Mesodermal cell (in vitro differentiated cells): ENCODE measurements at regions not wholly inside any gene's neighbourhood (a gene's known extent, or its start where the extent isn't known, plus 50 kb on each side); places are given as distances from the start of the nearest gene placed in this dataset.

ENCODE experiments used
- H3K27ac ChIP-seq: 2 replicates; pipeline ENCODE4 v1.7.0; 2013; ENCODE audit warnings: mild to moderate bottlenecking, low read depth, low read length, moderate library complexity; ENCODE audit not compliant: severe bottlenecking
- H3K36me3 ChIP-seq: 2 replicates; pipeline ENCODE4 v1.7.1; 2013; ENCODE audit warnings: mild to moderate bottlenecking, low read length, moderate library complexity; ENCODE audit not compliant: control insufficient read depth, insufficient read depth
- H3K4me1 ChIP-seq: one replicate; pipeline ENCODE4 v1.7.1; 2013; ENCODE audit warnings: mild to moderate bottlenecking, low read length; ENCODE audit not compliant: insufficient read depth, control insufficient read depth, poor library complexity, severe bottlenecking
- H3K4me3 ChIP-seq: 2 replicates; pipeline ENCODE4 v1.7.0; 2013; ENCODE audit warnings: low read length, control low read depth, mild to moderate bottlenecking; ENCODE audit not compliant: insufficient read depth, poor library complexity, severe bottlenecking; ENCODE audit errors: extremely low read depth
- H3K9me3 ChIP-seq: 2 replicates; pipeline ENCODE4 v1.7.1; 2013; ENCODE audit warnings: mild to moderate bottlenecking, low read length, moderate library complexity; ENCODE audit not compliant: control insufficient read depth
- WGBS, 2 experiments: methylation state at CpG; one replicate each; pipeline ENCODE4 v1.1.5; 2013; ENCODE audit warnings: missing lambda C conversion rate in 2 of 2; ENCODE audit not compliant: insufficient coverage in 2 of 2; 5-methylcytosine and 5-hydroxymethylcytosine counted together

- WGBS, 2 experiments = 71 to 81% methylated on average over 7 of the region's 13 CpGs
- peaks cover 6% of the 10 kb centered on the region for H3K9me3 ChIP-seq
- no peaks in the 10 kb centered on the region for H3K36me3 ChIP-seq
- H3K4me3 ChIP-seq = no peak overlapping the region
- H3K4me1 ChIP-seq = no peaks in the 10 kb centered on the region
- no peak overlapping the region for H3K27ac ChIP-seq
Observed at GRCh38 chr17:13306310-13306962, 288.6 kb upstream of the ELAC2 start.

- no peak overlapping the region for H3K27ac ChIP-seq
- H3K36me3 ChIP-seq = no peaks in the 10 kb centered on the region
- H3K9me3 ChIP-seq = no peaks in the 10 kb centered on the region
- no peak overlapping the region for H3K4me3 ChIP-seq
- H3K4me1 ChIP-seq = no peaks in the 10 kb centered on the region
- 80 to 100% methylated on average over 1 of the region's 4 CpGs for whole genome bisulfite sequencing, 2 experiments
Observed at GRCh38 chr17:13302983-13303382, 285.2 kb upstream of the ELAC2 start.

GRCh38 chr17:13302419-13302818 is 284.6 kb upstream of the ELAC2 start:
- Histone ChIP-seq H3K27ac (no peak overlapping the region), H3K4me3 (no peak overlapping the region), H3K4me1 (no peaks in the 10 kb centered on the region), H3K9me3 (no peaks in the 10 kb centered on the region), H3K36me3 (no peaks in the 10 kb centered on the region)
- WGBS, 2 experiments = 60 to 93% methylated on average over 1 to 2 of the region's 3 CpGs

GRCh38 chr17:13297183-13297582 is 279.4 kb upstream of the ELAC2 start:
- H3K27ac ChIP-seq = no peak overlapping the region
- no peak overlapping the region for H3K4me3 ChIP-seq
- H3K36me3 ChIP-seq = no peaks in the 10 kb centered on the region
- H3K4me1 ChIP-seq = no peaks in the 10 kb centered on the region
- H3K9me3 ChIP-seq = no peaks in the 10 kb centered on the region
- WGBS, 2 experiments = 80 to 100% methylated on average over 2 to 3 of the region's 3 CpGs

- no peak overlapping the region for H3K4me3 ChIP-seq
- H3K27ac ChIP-seq = no peak overlapping the region
- H3K4me1 ChIP-seq = no peaks in the 10 kb centered on the region
- no peaks in the 10 kb centered on the region for H3K9me3 ChIP-seq
- H3K36me3 ChIP-seq = no peaks in the 10 kb centered on the region
Observed at GRCh38 chr17:13293421-13293820, 275.6 kb upstream of the ELAC2 start.

- H3K9me3 ChIP-seq = no peaks in the 10 kb centered on the region
- H3K27ac ChIP-seq = no peak overlapping the region
- H3K36me3 ChIP-seq = no peaks in the 10 kb centered on the region
- H3K4me3 ChIP-seq = no peak overlapping the region
- WGBS, 2 experiments = 88 to 94% methylated on average over 4 to 8 of the region's 10 CpGs
- no peaks in the 10 kb centered on the region for H3K4me1 ChIP-seq
Observed at GRCh38 chr17:13292291-13292690, 274.5 kb upstream of the ELAC2 start.

GRCh38 chr17:13288248-13288647 is 270.4 kb upstream of the ELAC2 start:
- H3K4me3 ChIP-seq = no peak overlapping the region
- no peaks in the 10 kb centered on the region for H3K36me3 ChIP-seq
- no peaks in the 10 kb centered on the region for H3K9me3 ChIP-seq
- no peaks in the 10 kb centered on the region for H3K4me1 ChIP-seq
- 89 to 93% methylated on average over 2 to 3 of the region's 4 CpGs for WGBS, 2 experiments
- H3K27ac ChIP-seq = no peak overlapping the region

- Histone ChIP-seq H3K36me3 (no peaks in the 10 kb centered on the region), H3K4me1 (no peaks in the 10 kb centered on the region), H3K4me3 (no peak overlapping the region), H3K9me3 (no peaks in the 10 kb centered on the region), H3K27ac (no peak overlapping the region)
- 87 to 96% methylated on average over 6 of the region's 6 CpGs for WGBS, 2 experiments
Observed at GRCh38 chr17:13287226-13287625, 269.4 kb upstream of the ELAC2 start.

GRCh38 chr17:13283606-13284005 is 265.8 kb upstream of the ELAC2 start:
- no peaks in the 10 kb centered on the region for H3K4me1 ChIP-seq
- no peaks in the 10 kb centered on the region for H3K36me3 ChIP-seq
- no peak overlapping the region for H3K4me3 ChIP-seq
- H3K9me3 ChIP-seq = no peaks in the 10 kb centered on the region
- H3K27ac ChIP-seq = no peak overlapping the region
- WGBS, 2 experiments = 50 to 82% methylated on average over 1 of the region's 1 CpG

GRCh38 chr17:13281626-13282025 is 263.8 kb upstream of the ELAC2 start:
- H3K4me3 ChIP-seq = no peak overlapping the region
- H3K36me3 ChIP-seq = no peaks in the 10 kb centered on the region
- no peaks in the 10 kb centered on the region for H3K4me1 ChIP-seq
- H3K27ac ChIP-seq = no peak overlapping the region
- no peaks in the 10 kb centered on the region for H3K9me3 ChIP-seq
- 100% methylated on average over 1 to 2 of the region's 3 CpGs for WGBS, 2 experiments

GRCh38 chr17:13273806-13274205 is 256.0 kb upstream of the ELAC2 start:
- no CpG with 5 or more reads among the region's 2 CpGs for WGBS, 2 experiments
- Histone ChIP-seq H3K4me3 (no peak overlapping the region), H3K27ac (no peak overlapping the region), H3K9me3 (no peaks in the 10 kb centered on the region), H3K36me3 (no peaks in the 10 kb centered on the region), H3K4me1 (peaks cover 4% of the 10 kb centered on the region)
